Nephron (organoid): ENCODE measurements at regions not wholly inside any gene's neighbourhood (a gene's known extent, or its start where the extent isn't known, plus 50 kb on each side); places are given as distances from the start of the nearest gene placed in this dataset.

Experiments used
- H3K27ac Mint-ChIP-seq, 3 experiments: 2 replicates each; pipeline ENCODE4 v1.8.0; 2020; ENCODE audit warnings: mixed read lengths in 3 of 3, mild to moderate bottlenecking in 2 of 3, moderate library complexity in 1 of 3
- H3K27me3 Mint-ChIP-seq: 2 replicates; pipeline ENCODE4 v1.8.0; 2021; ENCODE audit warnings: low read depth, mild to moderate bottlenecking, moderate library complexity, mixed read lengths
- H3K36me3 Mint-ChIP-seq: 2 replicates; pipeline ENCODE4 v1.8.0; 2020; ENCODE audit warnings: low read depth, mixed read lengths
- H3K4me1 Mint-ChIP-seq: 2 replicates; pipeline ENCODE4 v1.8.0; 2020; ENCODE audit warnings: mixed read lengths
- H3K4me3 Mint-ChIP-seq, 3 experiments: 2 replicates each; pipeline ENCODE4 v1.8.0; 2020; ENCODE audit warnings: mild to moderate bottlenecking in 3 of 3, mixed read lengths in 3 of 3, moderate library complexity in 2 of 3
- H3K9me3 Mint-ChIP-seq: 2 replicates; pipeline ENCODE4 v1.8.0; 2020; ENCODE audit warnings: mixed read lengths
- CTCF ChIP-seq, 3 experiments: fragments of 200-600 bp; sonication (generic); IDR thresholded peaks; one replicate each; pipeline ENCODE4 v1.5.0; 2021; ENCODE audit warnings: antibody characterized with exemption in 3 of 3; ENCODE audit not compliant: unreplicated experiment in 3 of 3

GRCh38 chr11:95515371-95515770 lies 274.2 kb downstream of the FAM76B start:
- H3K4me1 Mint-ChIP-seq, result peaks cover 76% of the 10 kb centered on the region
- H3K27ac Mint-ChIP-seq, result peak overlapping the region; percentile 76 to 98 (median 95)
- TF ChIP-seq CTCF (IDR thresholded peaks at IDR 0.05; ENCODE audit: unreplicated experiment in 3 of 3), result no peak
- no peak overlapping the region for H3K4me3 Mint-ChIP-seq
- H3K27me3 Mint-ChIP-seq, result no peaks in the 10 kb centered on the region
- no peaks in the 10 kb centered on the region for H3K36me3 Mint-ChIP-seq
- H3K9me3 Mint-ChIP-seq, result no peaks in the 10 kb centered on the region

GRCh38 chr11:95514416-95515110 lies 275.0 kb downstream of the FAM76B start:
- no peaks in the 10 kb centered on the region for H3K9me3 Mint-ChIP-seq
- peaks cover 73% of the 10 kb centered on the region for H3K4me1 Mint-ChIP-seq
- peak overlapping the region; percentile 76 to 98 (median 95) for H3K27ac Mint-ChIP-seq
- no peaks in the 10 kb centered on the region for H3K27me3 Mint-ChIP-seq
- H3K4me3 Mint-ChIP-seq, result peak overlapping the region in 2 of 3 experiments; percentile 9 to 30
- no peaks in the 10 kb centered on the region for H3K36me3 Mint-ChIP-seq
- TF ChIP-seq CTCF (IDR thresholded peaks at IDR 0.05; ENCODE audit: unreplicated experiment in 3 of 3), result no peak

- TF ChIP-seq CTCF (IDR thresholded peaks at IDR 0.05; ENCODE audit: unreplicated experiment in 3 of 3), result no peak
- Mint-ChIP-seq H3K36me3 (no peaks in the 10 kb centered on the region), H3K27ac (peak overlapping the region; percentile 73 to 98 (median 81)), H3K27me3 (no peaks in the 10 kb centered on the region), H3K9me3 (no peaks in the 10 kb centered on the region), H3K4me1 (peaks cover 72% of the 10 kb centered on the region), H3K4me3 (peak overlapping the region in 2 of 3 experiments; percentile 4 to 8)
These were observed 276.9 kb downstream of the FAM76B start for GRCh38 chr11:95512682-95513081.

GRCh38 chr11:95512177-95512576 lies 277.4 kb downstream of the FAM76B start:
- Mint-ChIP-seq H3K4me1 (peaks cover 69% of the 10 kb centered on the region), H3K27me3 (no peaks in the 10 kb centered on the region), H3K9me3 (no peaks in the 10 kb centered on the region), H3K36me3 (no peaks in the 10 kb centered on the region), H3K27ac (peak overlapping the region; percentile 73 to 98 (median 81)), H3K4me3 (no peak overlapping the region)
- TF ChIP-seq CTCF (IDR thresholded peaks at IDR 0.05; ENCODE audit: unreplicated experiment in 3 of 3), result no peak

GRCh38 chr11:95508219-95508890 lies 277.4 kb upstream of the SESN3 start:
- Mint-ChIP-seq H3K4me3 (peak overlapping the region in 2 of 3 experiments; percentile 37 to 59), H3K27ac (peak overlapping the region; percentile 36 to 79 (median 65)), H3K36me3 (no peaks in the 10 kb centered on the region), H3K4me1 (peaks cover 41% of the 10 kb centered on the region), H3K9me3 (no peaks in the 10 kb centered on the region), H3K27me3 (no peaks in the 10 kb centered on the region)
- TF ChIP-seq CTCF (IDR thresholded peaks at IDR 0.05; ENCODE audit: unreplicated experiment in 3 of 3), result no peak
